Neural progenitor cell (in vitro differentiated cells): ENCODE measurements at regions not wholly inside any gene's neighbourhood (a gene's known extent, or its start where the extent isn't known, plus 50 kb on each side); places are given as distances from the start of the nearest gene placed in this dataset.

Source experiments
- DNase-seq: peaks from one replicate; pipeline ENCODE4 v3.0.0-alpha.2; 2016; ENCODE audit warnings: low spot score
- H2AFZ ChIP-seq: fragments of 200-600 bp; sonication (generic); replicated peaks from 2 replicates; pipeline ENCODE4 v1.6.1; 2016; ENCODE audit warnings: antibody characterized with exemption
- H3F3A ChIP-seq: fragments of 200-600 bp; sonication (generic); 2 replicates; pipeline ENCODE4 v1.6.1; 2016; ENCODE audit warnings: antibody characterized with exemption, low read depth
- H3K27ac ChIP-seq: fragments of 200-600 bp; sonication (generic); 2 replicates; pipeline ENCODE4 v1.5.1; 2016; ENCODE audit warnings: mild to moderate bottlenecking
- H3K27me3 ChIP-seq: fragments of 200-600 bp; sonication (generic); 2 replicates; pipeline ENCODE4 v1.6.1; 2016; ENCODE audit warnings: mild to moderate bottlenecking, moderate library complexity
- H3K36me3 ChIP-seq: fragments of 200-600 bp; sonication (generic); 2 replicates; pipeline ENCODE4 v1.5.1; 2016
- H3K4me1 ChIP-seq: fragments of 200-600 bp; sonication (generic); 2 replicates; pipeline ENCODE4 v1.6.1; 2016; ENCODE audit warnings: mixed run types
- H3K4me2 ChIP-seq: fragments of 200-600 bp; sonication (generic); 2 replicates; pipeline ENCODE4 v1.6.1; 2016
- H3K4me3 ChIP-seq: fragments of 200-600 bp; sonication (generic); 2 replicates; pipeline ENCODE4 v1.5.1; 2016
- H3K79me2 ChIP-seq: fragments of 200-600 bp; sonication (generic); 2 replicates; pipeline ENCODE4 v1.6.1; 2016; ENCODE audit warnings: low read depth
- H3K9ac ChIP-seq: fragments of 200-600 bp; sonication (generic); 2 replicates; pipeline ENCODE4 v1.6.1; 2016
- H3K9me3 ChIP-seq: fragments of 200-600 bp; sonication (generic); 2 replicates; pipeline ENCODE4 v1.5.1; 2016; ENCODE audit warnings: low read depth
- H4K20me1 ChIP-seq: fragments of 200-600 bp; sonication (generic); 2 replicates; pipeline ENCODE4 v1.6.1; 2016; ENCODE audit warnings: low read depth
- H3K27ac Mint-ChIP-seq: 3 replicates; pipeline ENCODE4 v1.8.0; 2021; ENCODE audit warnings: mixed read lengths
- H3K27me3 Mint-ChIP-seq: 2 replicates; pipeline ENCODE4 v1.8.0; 2022; ENCODE audit warnings: low read depth, mild to moderate bottlenecking, inconsistent platforms, moderate library complexity, mixed read lengths; ENCODE audit not compliant: insufficient read depth
- H3K36me3 Mint-ChIP-seq: 3 replicates; pipeline ENCODE4 v1.8.0; 2021; ENCODE audit warnings: mixed read lengths
- H3K4me1 Mint-ChIP-seq: 3 replicates; pipeline ENCODE4 v1.8.0; 2021; ENCODE audit warnings: mixed read lengths
- H3K4me3 Mint-ChIP-seq: 3 replicates; pipeline ENCODE4 v1.8.0; 2021; ENCODE audit warnings: mild to moderate bottlenecking, moderate library complexity, mixed read lengths
- H3K9me3 Mint-ChIP-seq: 3 replicates; pipeline ENCODE4 v1.8.0; 2020; ENCODE audit warnings: mixed read lengths
- EZH2 ChIP-seq: fragments of 200-600 bp; sonication (generic); IDR thresholded peaks from 2 replicates; pipeline ENCODE4 v1.6.1; 2017; ENCODE audit warnings: antibody characterized with exemption, mild to moderate bottlenecking, moderate library complexity
- EZH2phosphoT487 ChIP-seq: fragments of 200-600 bp; sonication (generic); IDR thresholded peaks from 2 replicates; pipeline ENCODE4 v1.6.1; 2017; ENCODE audit warnings: antibody characterized with exemption
- TF ChIP-seq, protein P1 (sequence below): fragments of 200-600 bp; sonication (generic); IDR thresholded peaks from 2 replicates; pipeline ENCODE4 v1.5.1; 2017; ENCODE audit warnings: antibody characterized with exemption, mild to moderate bottlenecking

DNA sequence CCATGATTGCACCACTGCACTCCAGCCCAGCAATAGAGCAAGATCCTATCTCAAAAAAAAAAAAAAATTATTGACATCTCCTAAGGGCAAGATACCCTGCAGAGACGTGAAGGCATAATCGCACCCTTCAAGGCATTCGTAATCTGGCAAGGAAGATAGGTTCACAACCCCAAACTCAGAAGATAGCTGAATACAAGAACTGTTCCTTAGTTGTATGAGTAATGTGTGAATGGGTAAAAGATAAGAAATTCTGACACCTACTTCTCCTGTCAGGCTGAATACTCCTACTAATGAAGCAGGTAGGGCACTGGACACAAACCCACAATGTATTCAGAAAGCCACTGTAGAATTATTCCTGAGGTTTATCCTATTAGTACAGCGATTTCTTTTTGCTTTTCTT, 882.4 kb upstream of the AUTS2 start:
- H3K36me3 ChIP-seq: no peaks in the 10 kb centered on the region
- Mint-ChIP-seq H3K27ac (no peak overlapping the region), H3K4me1 (no peaks in the 10 kb centered on the region), H3K36me3 (no peaks in the 10 kb centered on the region), H3K27me3 (peaks cover 4% of the 10 kb centered on the region), H3K4me3 (no peak overlapping the region), H3K9me3 (no peaks in the 10 kb centered on the region)
- H3F3A ChIP-seq: no peaks in the 10 kb centered on the region
- H3K9ac ChIP-seq: no peak overlapping the region
- no peaks in the 10 kb centered on the region for H4K20me1 ChIP-seq
- no peaks in the 10 kb centered on the region for H3K79me2 ChIP-seq
- no peaks in the 10 kb centered on the region for H3K4me1 ChIP-seq
- DNase-seq: no peak
- TF ChIP-seq, protein P1, sequence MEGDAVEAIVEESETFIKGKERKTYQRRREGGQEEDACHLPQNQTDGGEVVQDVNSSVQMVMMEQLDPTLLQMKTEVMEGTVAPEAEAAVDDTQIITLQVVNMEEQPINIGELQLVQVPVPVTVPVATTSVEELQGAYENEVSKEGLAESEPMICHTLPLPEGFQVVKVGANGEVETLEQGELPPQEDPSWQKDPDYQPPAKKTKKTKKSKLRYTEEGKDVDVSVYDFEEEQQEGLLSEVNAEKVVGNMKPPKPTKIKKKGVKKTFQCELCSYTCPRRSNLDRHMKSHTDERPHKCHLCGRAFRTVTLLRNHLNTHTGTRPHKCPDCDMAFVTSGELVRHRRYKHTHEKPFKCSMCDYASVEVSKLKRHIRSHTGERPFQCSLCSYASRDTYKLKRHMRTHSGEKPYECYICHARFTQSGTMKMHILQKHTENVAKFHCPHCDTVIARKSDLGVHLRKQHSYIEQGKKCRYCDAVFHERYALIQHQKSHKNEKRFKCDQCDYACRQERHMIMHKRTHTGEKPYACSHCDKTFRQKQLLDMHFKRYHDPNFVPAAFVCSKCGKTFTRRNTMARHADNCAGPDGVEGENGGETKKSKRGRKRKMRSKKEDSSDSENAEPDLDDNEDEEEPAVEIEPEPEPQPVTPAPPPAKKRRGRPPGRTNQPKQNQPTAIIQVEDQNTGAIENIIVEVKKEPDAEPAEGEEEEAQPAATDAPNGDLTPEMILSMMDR: no peak
- no peak for TF ChIP-seq EZH2phosphoT487
- TF ChIP-seq EZH2: no peak
- H2AFZ ChIP-seq: no peak overlapping the region
- H3K4me3 ChIP-seq: no peak overlapping the region
- no peak overlapping the region for H3K27ac ChIP-seq
- no peaks in the 10 kb centered on the region for H3K9me3 ChIP-seq
- no peak overlapping the region for H3K4me2 ChIP-seq
- no peaks in the 10 kb centered on the region for H3K27me3 ChIP-seq

DNA sequence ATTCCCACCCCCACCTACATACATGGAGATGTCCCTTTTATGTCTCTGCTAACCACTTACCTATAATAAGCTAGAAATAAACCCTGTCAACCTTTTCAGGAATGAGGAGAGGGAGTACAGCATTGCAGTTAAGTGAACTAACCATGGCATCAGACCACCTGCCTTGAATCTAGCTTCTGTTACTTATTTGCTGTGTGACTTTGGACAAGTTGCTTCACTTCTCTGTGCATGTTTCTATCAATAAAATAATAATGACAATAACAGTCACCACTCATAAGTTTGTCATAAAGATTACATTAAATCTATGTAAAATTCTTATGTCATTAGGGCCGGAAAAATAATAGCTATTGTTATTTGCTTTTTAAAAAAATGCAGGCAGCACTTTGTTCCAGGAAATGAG, 881.1 kb upstream of the AUTS2 start:
- Histone ChIP-seq H2AFZ (no peak overlapping the region), H3K9ac (no peak overlapping the region), H3K27ac (no peak overlapping the region), H3K4me3 (no peak overlapping the region), H3K9me3 (no peaks in the 10 kb centered on the region), H3K79me2 (no peaks in the 10 kb centered on the region), H3K36me3 (no peaks in the 10 kb centered on the region), H3K27me3 (no peaks in the 10 kb centered on the region), H3K4me2 (no peak overlapping the region), H4K20me1 (no peaks in the 10 kb centered on the region), H3F3A (no peaks in the 10 kb centered on the region), H3K4me1 (no peaks in the 10 kb centered on the region)
- Mint-ChIP-seq H3K4me1 (no peaks in the 10 kb centered on the region), H3K27me3 (peaks cover 4% of the 10 kb centered on the region), H3K27ac (no peak overlapping the region), H3K4me3 (no peak overlapping the region), H3K9me3 (no peaks in the 10 kb centered on the region), H3K36me3 (no peaks in the 10 kb centered on the region)
- TF ChIP-seq, protein P1: no peak
- TF ChIP-seq EZH2phosphoT487 (no peak), EZH2 (no peak)
- DNase-seq: no peak

DNA sequence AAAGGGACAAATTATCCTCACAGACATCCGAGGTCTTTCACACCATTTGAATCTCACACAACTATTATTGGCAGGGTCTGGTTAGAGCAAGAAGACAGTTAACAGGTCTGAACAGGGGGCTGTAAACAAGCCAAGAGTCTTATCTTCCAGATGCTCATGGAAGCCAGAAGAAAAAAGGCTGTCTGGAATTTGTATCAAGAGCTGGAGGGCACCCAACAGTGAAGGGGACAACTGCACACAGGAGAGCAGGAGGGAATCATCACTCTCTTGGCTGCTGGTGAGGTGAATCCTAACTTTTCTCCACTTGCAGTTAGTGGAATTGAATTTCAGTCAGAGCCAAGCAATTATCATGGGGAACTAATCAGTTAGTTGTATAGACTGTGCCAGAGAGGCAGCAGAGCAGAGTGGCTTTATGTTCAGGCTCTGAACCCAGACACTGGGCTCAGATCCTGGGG, 880.2 kb upstream of the AUTS2 start:
- Mint-ChIP-seq H3K4me1 (no peaks in the 10 kb centered on the region), H3K36me3 (no peaks in the 10 kb centered on the region), H3K9me3 (no peaks in the 10 kb centered on the region), H3K4me3 (no peak overlapping the region), H3K27ac (no peak overlapping the region), H3K27me3 (peaks cover 4% of the 10 kb centered on the region)
- Histone ChIP-seq H2AFZ (no peak overlapping the region), H3F3A (no peaks in the 10 kb centered on the region), H3K79me2 (no peaks in the 10 kb centered on the region), H3K27me3 (no peaks in the 10 kb centered on the region), H3K4me3 (no peak overlapping the region), H3K9me3 (no peaks in the 10 kb centered on the region), H3K4me2 (no peak overlapping the region), H3K36me3 (no peaks in the 10 kb centered on the region), H4K20me1 (no peaks in the 10 kb centered on the region), H3K27ac (no peak overlapping the region), H3K4me1 (no peaks in the 10 kb centered on the region), H3K9ac (no peak overlapping the region)
- no peak for DNase-seq
- TF ChIP-seq EZH2phosphoT487 (no peak), EZH2 (no peak)
- TF ChIP-seq, protein P1: no peak

DNA sequence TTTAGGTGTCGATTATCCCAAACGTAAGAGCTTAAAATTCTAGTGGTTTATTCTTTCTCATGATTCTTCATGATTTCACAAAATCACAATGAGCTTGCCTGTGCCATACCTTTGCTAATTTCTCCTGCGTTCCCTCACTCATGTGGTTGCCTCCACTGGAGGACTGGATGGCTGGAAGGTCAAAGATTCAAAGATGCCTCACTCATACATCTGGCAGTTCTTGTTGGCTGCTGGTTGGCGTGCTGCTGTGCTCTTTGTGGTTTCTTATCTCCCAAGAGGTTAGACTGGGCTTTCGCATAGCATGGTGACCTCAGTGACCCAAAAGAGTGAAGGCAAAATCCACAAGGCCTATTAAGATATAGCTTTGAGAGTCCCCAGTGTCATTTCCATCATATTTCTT, 877.6 kb upstream of the AUTS2 start:
- DNase-seq: no peak
- Mint-ChIP-seq H3K4me1 (no peaks in the 10 kb centered on the region), H3K27me3 (peaks cover 4% of the 10 kb centered on the region), H3K9me3 (no peaks in the 10 kb centered on the region), H3K27ac (no peak overlapping the region), H3K4me3 (no peak overlapping the region), H3K36me3 (no peaks in the 10 kb centered on the region)
- Histone ChIP-seq H3F3A (no peaks in the 10 kb centered on the region), H3K27ac (no peak overlapping the region), H3K36me3 (no peaks in the 10 kb centered on the region), H3K27me3 (no peaks in the 10 kb centered on the region), H3K4me1 (no peaks in the 10 kb centered on the region), H3K9me3 (no peaks in the 10 kb centered on the region), H3K4me2 (no peak overlapping the region), H3K79me2 (no peaks in the 10 kb centered on the region), H2AFZ (no peak overlapping the region), H4K20me1 (no peaks in the 10 kb centered on the region), H3K4me3 (no peak overlapping the region), H3K9ac (no peak overlapping the region)
- TF ChIP-seq EZH2 (no peak), EZH2phosphoT487 (no peak)
- TF ChIP-seq, protein P1: no peak
